GM18909 (cell line): ENCODE measurements at regions not wholly inside any gene's neighbourhood (a gene's known extent, or its start where the extent isn't known, plus 50 kb on each side); places are given as distances from the start of the nearest gene placed in this dataset.
"Not testable (repeated sequence)": the region's sequence is repeated elsewhere in the genome, so short reads cannot be mapped to it uniquely, and the experiment has no call there.

Source experiments
- ATAC-seq: cut with Tn5 transposase; IDR thresholded peaks from one replicate; pipeline ENCODE4 v1.9.1; 2021; ENCODE audit warnings: mild to moderate bottlenecking; ENCODE audit not compliant: unreplicated experiment, poor library complexity

DNA sequence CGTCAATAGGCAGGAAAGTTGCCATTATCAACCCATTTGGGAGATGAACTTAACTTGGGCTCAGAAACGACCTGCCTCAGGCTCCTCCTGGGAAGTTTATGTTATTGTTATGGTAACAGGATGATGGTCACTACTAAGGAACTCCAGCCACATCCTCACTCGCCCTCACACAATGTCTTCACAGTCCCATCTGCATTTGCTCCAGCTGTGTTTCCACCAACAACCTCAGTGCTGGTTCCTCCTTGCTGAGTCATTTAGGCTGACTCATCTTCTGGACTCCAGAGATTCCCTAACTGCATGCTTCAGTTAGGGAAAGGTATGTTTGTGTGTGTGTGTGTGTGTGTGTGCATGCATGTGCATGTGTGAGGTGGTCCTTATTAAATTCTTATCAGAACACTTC, 293.4 kb upstream of the BOD1L1 start:
- no peak for ATAC-seq

- no peak for ATAC-seq
These were observed 294.3 kb upstream of the BOD1L1 start for GRCh38 chr4:13921805-13922204.

- ATAC-seq: peak; percentile 64
These were observed 294.9 kb upstream of the BOD1L1 start for GRCh38 chr4:13922459-13922858.

GRCh38 chr4:13922873-13923645, 295.5 kb upstream of the BOD1L1 start:
- peak; percentile 23 for ATAC-seq

DNA sequence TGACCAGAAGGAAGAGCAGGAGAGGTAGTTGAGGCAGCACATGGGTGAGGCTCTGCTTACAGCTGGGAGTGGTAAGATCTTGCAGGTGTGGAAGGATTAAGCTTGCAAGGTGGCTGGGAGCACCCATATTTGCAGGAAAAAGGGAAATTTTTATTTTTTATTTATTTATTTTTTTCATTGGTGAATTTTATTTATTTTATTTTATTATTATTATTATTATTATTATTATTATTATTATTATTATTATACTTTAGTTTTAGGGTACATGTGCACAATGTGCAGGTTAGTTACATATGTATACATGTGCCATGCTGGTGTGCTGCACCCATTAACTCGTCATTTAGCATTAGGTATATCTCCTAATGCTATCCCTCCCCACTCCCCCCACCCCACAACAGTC, 297.4 kb upstream of the BOD1L1 start:
- not testable (repeated sequence) for ATAC-seq

DNA sequence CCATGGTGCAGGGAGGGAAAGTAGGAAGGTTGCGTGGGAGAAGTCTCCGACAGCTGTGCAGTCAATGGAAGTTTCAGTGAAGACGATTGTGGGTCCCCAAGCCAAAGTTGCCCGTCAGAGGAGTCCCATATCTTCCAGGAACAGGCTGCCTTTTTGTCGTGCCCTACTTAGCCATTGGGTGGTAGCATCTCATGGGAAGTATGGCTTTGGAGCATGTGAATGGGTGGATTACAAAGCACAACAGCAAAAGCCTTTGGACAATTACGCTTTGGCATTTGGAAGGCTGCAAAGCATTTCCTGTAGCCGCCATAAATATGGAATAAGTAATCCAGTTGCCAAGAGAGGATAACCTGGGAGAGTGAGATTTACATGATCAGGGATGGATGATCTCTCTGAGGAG, 300.7 kb upstream of the BOD1L1 start:
- no peak for ATAC-seq

GRCh38 chr4:13930155-13930554, 302.6 kb upstream of the BOD1L1 start:
- ATAC-seq: no peak

GRCh38 chr4:13933191-13933590, 305.7 kb upstream of the BOD1L1 start:
- ATAC-seq: no peak

GRCh38 chr4:13938299-13938698, 310.8 kb upstream of the BOD1L1 start:
- ATAC-seq: no peak

GRCh38 chr4:13940921-13941320, 313.4 kb upstream of the BOD1L1 start:
- ATAC-seq: no peak

DNA sequence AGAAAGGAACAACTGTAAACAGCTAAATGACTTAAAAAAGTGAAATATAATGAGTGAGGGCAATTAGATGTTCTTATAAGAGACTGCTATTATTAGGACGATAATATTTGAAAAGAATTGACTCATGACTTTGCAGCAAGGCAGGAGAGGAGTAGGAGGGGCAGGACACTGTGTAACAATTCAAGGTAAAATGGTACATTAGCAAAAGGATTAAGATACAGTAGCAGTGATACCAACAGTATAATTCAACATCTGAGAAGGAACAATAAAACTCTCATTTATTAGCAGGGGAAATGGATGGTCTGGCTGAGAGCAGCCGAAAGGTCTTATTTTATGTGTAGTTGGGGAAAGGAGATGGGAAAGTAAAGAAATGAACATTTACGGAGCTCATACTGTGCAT, 315.5 kb upstream of the BOD1L1 start:
- ATAC-seq: no peak

GRCh38 chr4:13944095-13944511, 316.6 kb upstream of the BOD1L1 start:
- no peak for ATAC-seq

DNA sequence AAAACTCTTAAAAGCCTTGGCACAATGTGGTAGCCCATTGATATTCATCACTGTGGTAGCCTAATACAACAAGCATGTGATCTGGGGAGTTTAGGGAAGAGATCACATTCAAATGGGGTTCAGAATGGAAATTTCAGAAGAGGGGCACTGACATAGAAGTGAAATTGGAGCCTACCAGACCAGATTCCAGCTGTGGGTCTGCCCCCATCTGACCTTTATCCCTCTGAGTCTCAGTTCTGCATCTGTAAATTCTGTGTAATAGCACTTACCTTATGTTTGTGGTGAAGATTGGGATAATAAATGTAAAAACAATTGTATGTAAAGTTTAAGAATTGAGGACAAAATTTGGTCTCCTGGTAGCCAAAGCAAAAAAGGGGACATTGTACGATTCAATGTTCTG, 320.4 kb upstream of the BOD1L1 start:
- ATAC-seq: no peak

- no peak for ATAC-seq
These were observed 323.0 kb upstream of the BOD1L1 start for GRCh38 chr4:13950491-13950890.

- no peak for ATAC-seq
These were observed 325.6 kb upstream of the BOD1L1 start for GRCh38 chr4:13953083-13953482.

DNA sequence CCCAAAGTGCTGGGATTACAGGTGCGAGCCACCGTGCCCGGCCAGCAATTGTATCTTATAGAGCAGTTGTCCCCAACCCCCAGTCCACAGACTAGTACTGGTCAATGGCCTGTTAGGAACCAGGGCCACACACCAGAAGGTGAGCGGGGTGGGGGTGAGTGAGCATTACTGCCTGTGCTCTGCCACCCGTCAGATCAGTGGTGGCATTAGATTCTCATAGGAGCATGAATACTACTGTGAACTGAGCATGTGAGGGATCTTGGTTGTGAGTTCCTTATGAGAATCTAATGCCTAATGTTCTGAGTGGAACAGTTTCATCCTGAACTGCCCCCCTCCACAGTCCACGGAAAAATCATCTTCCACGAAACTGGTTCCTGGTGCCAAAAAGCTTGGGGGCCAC, 328.0 kb upstream of the BOD1L1 start:
- ATAC-seq: no peak

- ATAC-seq: no peak
These were observed 329.4 kb upstream of the BOD1L1 start for GRCh38 chr4:13956947-13957346.

DNA sequence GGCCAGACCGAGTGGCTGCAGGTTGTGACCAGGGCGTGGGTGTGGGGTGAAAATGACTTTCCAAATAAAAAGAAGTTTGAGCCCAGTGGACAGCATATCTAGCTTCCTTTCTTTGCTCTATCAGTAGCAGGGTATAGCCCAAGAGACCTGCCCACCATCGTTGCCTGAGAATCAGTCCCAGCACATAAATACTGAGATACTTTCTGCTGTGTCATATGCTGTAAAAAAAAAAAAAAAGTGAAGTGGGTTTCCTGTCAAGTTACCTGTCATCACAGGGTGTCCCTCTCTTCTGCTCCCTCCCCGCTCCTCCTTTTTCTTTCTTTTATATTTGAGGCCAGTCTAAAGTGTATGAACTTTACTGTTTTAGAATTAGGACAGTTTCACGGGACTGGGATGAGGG, 330.3 kb upstream of the BOD1L1 start:
- no peak for ATAC-seq

DNA sequence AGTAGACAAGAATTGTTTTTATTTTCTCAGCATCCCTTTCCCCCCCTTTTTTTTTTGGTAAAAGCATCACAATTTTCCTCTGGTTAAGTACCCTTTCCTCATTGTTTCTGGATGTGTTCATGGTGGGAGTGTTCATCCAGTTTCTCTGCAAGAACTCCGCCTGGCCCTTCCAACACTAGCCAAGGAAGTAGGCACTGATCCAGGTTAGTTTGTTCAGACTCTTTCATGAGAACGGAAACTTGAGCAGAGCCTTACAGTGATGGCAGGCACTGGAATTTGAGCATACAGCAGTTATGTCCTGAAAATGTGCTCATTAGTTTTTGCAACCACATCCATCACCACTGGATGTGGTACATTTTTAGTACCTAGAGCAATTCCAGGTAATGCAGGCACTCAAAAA, 336.1 kb upstream of the BOD1L1 start:
- ATAC-seq: no peak

- ATAC-seq: no peak
These were observed 339.0 kb upstream of the BOD1L1 start for GRCh38 chr4:13966231-13967195.

- no peak for ATAC-seq
These were observed 341.2 kb upstream of the BOD1L1 start for GRCh38 chr4:13968723-13969122.
